ENCODE measurements at regions not wholly inside any gene's neighbourhood (a gene's known extent, or its start where the extent isn't known, plus 50 kb on each side); places are given as distances from the start of the nearest gene placed in this dataset.

DNA sequence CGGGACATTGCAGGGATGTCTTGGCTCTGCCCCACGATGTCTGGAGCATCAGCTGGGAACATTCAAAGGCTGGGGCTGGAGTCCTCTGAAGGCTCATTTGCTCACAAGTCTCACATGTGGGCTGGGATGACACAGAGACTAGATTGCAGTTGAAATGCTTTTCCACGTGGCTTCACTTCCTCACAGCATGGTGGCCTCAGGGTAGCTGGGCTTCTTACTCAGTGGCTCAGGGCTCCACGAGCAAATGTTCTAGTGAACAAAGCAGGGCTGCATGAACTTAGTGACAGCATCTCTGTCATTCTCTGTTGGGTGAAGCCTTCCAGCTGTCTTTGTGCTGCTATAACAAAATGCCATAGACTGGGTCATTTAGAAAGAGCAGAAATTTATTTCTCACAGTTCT, 247.0 kb upstream of the POU3F1 start:
- peaks cover 2% of the 10 kb centered on the region for H4K20me1 ChIP-seq (ENCODE audit: control insufficient read depth, extremely low read depth, insufficient read depth, low read length)
- no peak for TF ChIP-seq EZH2 (IDR thresholded peaks at IDR 0.05; ENCODE audit: low read length, missing control alignments)
- TF ChIP-seq, protein P1, sequence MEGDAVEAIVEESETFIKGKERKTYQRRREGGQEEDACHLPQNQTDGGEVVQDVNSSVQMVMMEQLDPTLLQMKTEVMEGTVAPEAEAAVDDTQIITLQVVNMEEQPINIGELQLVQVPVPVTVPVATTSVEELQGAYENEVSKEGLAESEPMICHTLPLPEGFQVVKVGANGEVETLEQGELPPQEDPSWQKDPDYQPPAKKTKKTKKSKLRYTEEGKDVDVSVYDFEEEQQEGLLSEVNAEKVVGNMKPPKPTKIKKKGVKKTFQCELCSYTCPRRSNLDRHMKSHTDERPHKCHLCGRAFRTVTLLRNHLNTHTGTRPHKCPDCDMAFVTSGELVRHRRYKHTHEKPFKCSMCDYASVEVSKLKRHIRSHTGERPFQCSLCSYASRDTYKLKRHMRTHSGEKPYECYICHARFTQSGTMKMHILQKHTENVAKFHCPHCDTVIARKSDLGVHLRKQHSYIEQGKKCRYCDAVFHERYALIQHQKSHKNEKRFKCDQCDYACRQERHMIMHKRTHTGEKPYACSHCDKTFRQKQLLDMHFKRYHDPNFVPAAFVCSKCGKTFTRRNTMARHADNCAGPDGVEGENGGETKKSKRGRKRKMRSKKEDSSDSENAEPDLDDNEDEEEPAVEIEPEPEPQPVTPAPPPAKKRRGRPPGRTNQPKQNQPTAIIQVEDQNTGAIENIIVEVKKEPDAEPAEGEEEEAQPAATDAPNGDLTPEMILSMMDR (conservative IDR thresholded peaks at IDR 0.05 in 1 of 2, IDR thresholded peaks at IDR 0.05 in 1 of 2; ENCODE audit: low read depth in 1 of 2, low read length in 2 of 2): no peak
- no peak overlapping the region for H3K9ac ChIP-seq (ENCODE audit: insufficient read depth, low read length)
- no peaks in the 10 kb centered on the region for H3K36me3 ChIP-seq (ENCODE audit: control insufficient read depth, insufficient read depth, low read length)
- H3K4me2 ChIP-seq (ENCODE audit: extremely low read depth, insufficient read depth, low read length): no peak overlapping the region
- no peak overlapping the region for H2AFZ ChIP-seq (ENCODE audit: low read length)
- no peak overlapping the region for H3K27ac ChIP-seq (ENCODE audit: insufficient read depth, low read length)
- H3K4me1 ChIP-seq (ENCODE audit: control insufficient read depth, extremely low read depth, insufficient read depth, low read length): no peaks in the 10 kb centered on the region
- DNase-seq (ENCODE audit: low read depth in 2 of 2): no peak
- no peaks in the 10 kb centered on the region for H3K79me2 ChIP-seq (ENCODE audit: control insufficient read depth, insufficient read depth, low read length)
- no peaks in the 10 kb centered on the region for H3K9me3 ChIP-seq (ENCODE audit: control insufficient read depth, insufficient read depth, low read depth, low read length)
- no peaks in the 10 kb centered on the region for H3K27me3 ChIP-seq (ENCODE audit: control insufficient read depth, insufficient read depth, low read length)
- no peak overlapping the region for H3K4me3 ChIP-seq (replicated peaks in 1 of 4; ENCODE audit: control extremely low read depth in 1 of 4, insufficient read depth in 1 of 4, low read depth in 3 of 4, low read length in 4 of 4)

DNA sequence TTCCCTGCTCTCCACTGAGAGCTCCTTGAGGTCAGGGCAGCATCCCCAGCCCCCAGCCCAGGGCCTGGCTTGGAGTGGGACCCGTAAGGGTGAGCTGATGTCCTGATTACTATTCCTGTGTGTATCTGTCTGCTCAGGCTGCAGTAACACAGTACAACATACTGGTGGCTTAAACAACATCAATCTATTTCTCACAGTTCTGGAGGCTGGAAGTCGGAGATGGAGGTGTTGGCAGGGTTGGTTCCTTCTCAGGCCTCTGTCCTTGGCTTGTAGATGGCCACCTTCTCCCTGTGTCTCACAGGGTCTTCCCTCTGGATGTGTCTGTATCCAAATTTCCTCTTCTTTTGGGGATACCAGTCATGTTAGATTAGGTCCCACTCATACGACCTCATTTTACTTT, 246.4 kb upstream of the POU3F1 start:
- Histone ChIP-seq H3K27ac (ENCODE audit: insufficient read depth, low read length) (no peak overlapping the region), H2AFZ (ENCODE audit: low read length) (no peak overlapping the region), H3K27me3 (ENCODE audit: control insufficient read depth, insufficient read depth, low read length) (no peaks in the 10 kb centered on the region), H3K4me1 (ENCODE audit: control insufficient read depth, extremely low read depth, insufficient read depth, low read length) (no peaks in the 10 kb centered on the region), H3K9ac (ENCODE audit: insufficient read depth, low read length) (no peak overlapping the region), H3K9me3 (ENCODE audit: control insufficient read depth, insufficient read depth, low read depth, low read length) (no peaks in the 10 kb centered on the region), H3K4me3 (replicated peaks in 1 of 4; ENCODE audit: control extremely low read depth in 1 of 4, insufficient read depth in 1 of 4, low read depth in 3 of 4, low read length in 4 of 4) (no peak overlapping the region), H3K36me3 (ENCODE audit: control insufficient read depth, insufficient read depth, low read length) (no peaks in the 10 kb centered on the region), H3K4me2 (ENCODE audit: extremely low read depth, insufficient read depth, low read length) (no peak overlapping the region), H4K20me1 (ENCODE audit: control insufficient read depth, extremely low read depth, insufficient read depth, low read length) (peaks cover 2% of the 10 kb centered on the region), H3K79me2 (ENCODE audit: control insufficient read depth, insufficient read depth, low read length) (no peaks in the 10 kb centered on the region)
- no peak for DNase-seq (ENCODE audit: low read depth in 2 of 2)
- TF ChIP-seq, protein P1 (conservative IDR thresholded peaks at IDR 0.05 in 1 of 2, IDR thresholded peaks at IDR 0.05 in 1 of 2; ENCODE audit: low read depth in 1 of 2, low read length in 2 of 2): no peak
- TF ChIP-seq EZH2 (IDR thresholded peaks at IDR 0.05; ENCODE audit: low read length, missing control alignments): no peak

DNA sequence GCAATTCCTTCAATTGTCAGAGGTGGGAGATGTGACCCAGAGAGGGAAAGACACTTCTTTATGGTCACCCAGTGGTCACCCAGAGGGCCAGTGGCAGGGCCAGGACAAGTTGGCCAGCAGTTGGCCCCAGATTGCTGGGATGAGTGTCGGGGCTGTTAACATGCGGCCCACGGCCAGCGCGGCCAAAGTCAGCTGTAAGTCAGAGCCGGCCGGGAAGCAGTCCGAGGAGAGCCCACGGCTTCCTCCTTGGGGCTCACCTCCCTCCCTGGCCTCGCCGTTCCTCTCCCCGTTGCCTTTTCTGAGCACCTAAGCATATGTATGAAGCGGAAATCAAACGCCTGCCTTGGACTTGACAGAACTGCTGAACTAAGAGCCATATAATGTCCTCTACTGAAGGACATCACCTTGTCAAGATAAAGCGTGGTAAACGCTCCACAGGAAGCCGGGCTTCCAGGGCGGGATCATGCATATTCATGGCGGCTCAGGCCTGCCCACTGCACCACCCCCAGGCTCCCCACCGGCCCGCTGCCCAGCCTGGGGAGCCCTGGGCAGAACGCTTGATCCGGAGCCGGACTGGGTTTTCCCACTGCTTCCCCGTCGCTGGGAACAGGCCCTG, 245.4 kb upstream of the POU3F1 start:
- no peak for TF ChIP-seq EZH2 (IDR thresholded peaks at IDR 0.05; ENCODE audit: low read length, missing control alignments)
- TF ChIP-seq, protein P1 (conservative IDR thresholded peaks at IDR 0.05 in 1 of 2, IDR thresholded peaks at IDR 0.05 in 1 of 2; ENCODE audit: low read depth in 1 of 2, low read length in 2 of 2): no peak
- Histone ChIP-seq H3K4me3 (replicated peaks in 1 of 4; ENCODE audit: control extremely low read depth in 1 of 4, insufficient read depth in 1 of 4, low read depth in 3 of 4, low read length in 4 of 4) (no peak overlapping the region), H3K36me3 (ENCODE audit: control insufficient read depth, insufficient read depth, low read length) (no peaks in the 10 kb centered on the region), H3K27ac (ENCODE audit: insufficient read depth, low read length) (no peak overlapping the region), H2AFZ (ENCODE audit: low read length) (no peak overlapping the region), H4K20me1 (ENCODE audit: control insufficient read depth, extremely low read depth, insufficient read depth, low read length) (peaks cover 2% of the 10 kb centered on the region), H3K9ac (ENCODE audit: insufficient read depth, low read length) (no peak overlapping the region), H3K4me1 (ENCODE audit: control insufficient read depth, extremely low read depth, insufficient read depth, low read length) (no peaks in the 10 kb centered on the region), H3K79me2 (ENCODE audit: control insufficient read depth, insufficient read depth, low read length) (no peaks in the 10 kb centered on the region), H3K4me2 (ENCODE audit: extremely low read depth, insufficient read depth, low read length) (no peak overlapping the region), H3K9me3 (ENCODE audit: control insufficient read depth, insufficient read depth, low read depth, low read length) (no peaks in the 10 kb centered on the region), H3K27me3 (ENCODE audit: control insufficient read depth, insufficient read depth, low read length) (no peaks in the 10 kb centered on the region)
- peak in 1 of 2 donors; percentile 5 for DNase-seq (ENCODE audit: low read depth in 2 of 2)

Measured in fibroblast of lung (primary cell).